GM18498 (cell line): ENCODE measurements at regions not wholly inside any gene's neighbourhood (a gene's known extent, or its start where the extent isn't known, plus 50 kb on each side); places are given as distances from the start of the nearest gene placed in this dataset.
"Not testable (repeated sequence)": the region's sequence is repeated elsewhere in the genome, so short reads cannot be mapped to it uniquely, and the experiment has no call there.

Experiments
- ATAC-seq: cut with Tn5 transposase; IDR thresholded peaks from one replicate; pipeline ENCODE4 v1.9.1; 2021; ENCODE audit warnings: mild to moderate bottlenecking, moderate library complexity; ENCODE audit not compliant: unreplicated experiment

- no peak for ATAC-seq
These were observed 109.9 kb downstream of the TANC2 start for GRCh38 chr17:63075969-63076368.

GRCh38 chr17:63078707-63079106 is 112.7 kb downstream of the TANC2 start:
- ATAC-seq: no peak

DNA sequence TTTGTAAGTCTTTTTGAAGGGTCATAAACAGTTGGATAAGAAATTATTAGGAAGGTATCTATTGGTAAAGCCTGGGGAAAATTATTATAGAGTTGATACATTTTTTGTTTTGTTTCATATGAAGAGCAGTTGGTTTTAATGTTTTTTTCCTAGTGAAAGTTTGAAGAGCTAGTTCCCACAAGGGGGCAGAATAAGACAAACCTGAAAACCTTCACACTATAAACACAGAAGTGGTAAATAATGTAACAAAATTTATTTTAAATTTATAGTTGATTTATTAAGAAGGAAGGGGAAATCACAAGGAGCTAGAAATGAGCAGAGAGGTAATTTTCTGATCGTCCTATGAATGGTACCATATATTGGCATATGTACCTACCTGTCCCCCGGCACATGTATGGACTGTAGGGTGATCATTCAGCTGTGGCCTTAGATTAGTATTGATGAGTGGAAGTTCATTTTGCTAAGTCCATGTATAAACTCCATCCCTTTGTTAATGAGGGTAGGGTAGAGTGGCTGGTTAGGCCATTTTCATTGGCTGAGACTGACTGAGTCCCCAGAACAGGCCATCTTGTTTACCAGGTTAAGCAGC is 116.3 kb downstream of the TANC2 start:
- no peak for ATAC-seq

- no peak for ATAC-seq
These were observed 116.9 kb downstream of the TANC2 start for GRCh38 chr17:63082952-63083351.

DNA sequence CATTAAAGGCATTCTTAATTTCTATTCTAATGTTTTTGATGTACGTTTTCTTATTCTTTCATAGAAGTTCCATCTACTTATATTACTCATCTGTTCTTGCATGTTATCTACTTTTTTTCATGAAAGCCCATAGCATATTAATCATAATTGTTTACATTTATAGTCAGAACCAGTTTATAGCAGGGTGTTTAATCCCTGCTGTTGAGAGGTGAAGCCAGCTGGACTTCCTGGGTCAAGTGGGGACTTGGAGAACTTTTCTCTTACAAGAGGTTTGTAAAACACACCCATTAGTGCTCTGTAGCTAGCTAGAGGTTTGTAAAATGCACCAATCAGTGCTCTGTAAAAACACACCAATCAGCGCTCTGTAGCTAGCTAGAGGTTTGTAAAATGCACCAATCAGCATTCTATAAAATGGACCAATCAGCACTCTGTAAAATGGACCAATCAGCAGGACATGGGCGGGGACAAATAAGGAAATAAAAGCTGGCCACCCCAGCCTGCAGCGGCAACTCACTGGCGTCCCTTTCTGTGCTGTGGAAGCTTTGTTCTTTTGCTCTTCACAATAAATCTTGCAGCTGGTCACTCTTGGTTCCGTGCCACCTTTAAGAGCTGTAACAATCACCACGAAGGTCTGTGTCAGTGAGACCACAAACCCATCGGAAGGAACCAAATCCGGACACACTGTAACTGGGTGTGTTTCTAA is 120.6 kb downstream of the TANC2 start:
- ATAC-seq: no peak

DNA sequence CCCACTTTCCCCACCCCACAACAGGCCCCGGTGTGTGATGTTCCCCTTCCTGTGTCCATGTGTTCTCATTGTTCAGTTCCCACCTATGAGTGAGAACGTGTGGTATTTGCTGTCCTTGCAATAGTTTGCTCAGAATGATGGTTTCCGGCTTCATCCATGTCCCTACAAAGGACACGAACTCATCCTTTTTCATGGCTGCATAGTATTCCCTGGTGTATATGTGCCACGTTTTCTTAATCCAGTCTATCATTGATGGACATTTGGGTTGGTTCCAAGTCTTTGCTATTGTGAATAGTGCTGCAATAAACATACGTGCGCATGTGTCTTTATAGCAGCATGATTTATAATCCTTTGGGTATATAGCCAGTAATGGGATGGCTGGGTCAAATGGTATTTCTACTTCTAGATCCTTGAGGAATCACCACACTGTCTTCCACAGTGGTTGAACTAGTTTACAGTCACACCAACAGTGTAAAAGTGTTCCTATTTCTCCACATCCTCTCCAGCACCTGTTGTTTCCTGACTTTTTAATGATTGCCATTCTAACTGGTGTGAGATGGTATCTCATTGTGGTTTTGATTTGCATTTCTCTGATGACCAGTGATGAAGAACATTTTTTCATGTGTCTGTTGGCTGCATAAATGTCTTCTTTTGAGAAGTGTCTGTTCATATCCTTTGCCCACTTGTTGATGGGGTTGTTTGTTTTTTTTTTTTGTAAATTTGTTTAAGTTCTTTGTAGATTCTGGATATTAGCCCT is 124.5 kb downstream of the TANC2 start:
- not testable (repeated sequence) for ATAC-seq

DNA sequence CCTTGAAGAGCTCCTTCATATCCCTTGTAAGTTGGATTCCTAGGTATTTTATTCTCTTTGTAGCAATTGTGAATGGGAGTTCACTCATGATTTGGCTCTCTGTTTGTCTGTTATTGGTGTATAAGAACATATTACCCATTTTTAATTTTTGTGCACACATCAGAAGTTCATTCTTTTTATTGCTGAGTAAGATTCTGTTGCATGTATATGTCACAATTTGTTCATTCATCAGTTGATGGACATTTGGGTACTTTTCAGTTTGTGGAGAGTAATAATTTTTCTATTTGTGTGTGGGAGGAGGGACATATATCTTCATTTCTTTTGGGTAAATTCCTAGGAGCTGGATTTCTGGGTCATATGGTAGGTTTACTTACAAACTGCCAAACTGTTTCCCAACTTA is 125.9 kb downstream of the TANC2 start:
- ATAC-seq: not testable (repeated sequence)

- ATAC-seq: no peak
These were observed 128.6 kb downstream of the TANC2 start for GRCh38 chr17:63094631-63095030.

DNA sequence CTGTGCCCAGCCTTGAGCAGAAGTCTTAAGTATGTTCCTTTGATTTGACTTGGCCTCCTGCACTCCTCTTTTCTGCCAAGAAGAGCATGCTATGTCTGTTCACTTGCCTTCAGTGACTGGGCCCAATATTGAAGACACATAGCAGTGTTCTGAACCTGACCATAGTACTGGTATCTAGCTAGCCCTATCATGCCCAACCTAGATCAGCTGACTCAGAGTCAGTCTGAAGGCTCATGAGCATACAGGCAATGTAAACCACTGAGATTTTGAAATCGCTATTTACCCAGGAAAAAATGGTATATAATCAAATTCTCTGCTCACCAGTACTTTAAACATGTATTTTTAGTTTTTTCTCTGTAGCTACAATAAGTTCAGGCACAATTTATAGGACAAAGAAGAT is 129.4 kb downstream of the TANC2 start:
- ATAC-seq: no peak

- ATAC-seq: no peak
These were observed 129.8 kb downstream of the TANC2 start for GRCh38 chr17:63095879-63096278.

DNA sequence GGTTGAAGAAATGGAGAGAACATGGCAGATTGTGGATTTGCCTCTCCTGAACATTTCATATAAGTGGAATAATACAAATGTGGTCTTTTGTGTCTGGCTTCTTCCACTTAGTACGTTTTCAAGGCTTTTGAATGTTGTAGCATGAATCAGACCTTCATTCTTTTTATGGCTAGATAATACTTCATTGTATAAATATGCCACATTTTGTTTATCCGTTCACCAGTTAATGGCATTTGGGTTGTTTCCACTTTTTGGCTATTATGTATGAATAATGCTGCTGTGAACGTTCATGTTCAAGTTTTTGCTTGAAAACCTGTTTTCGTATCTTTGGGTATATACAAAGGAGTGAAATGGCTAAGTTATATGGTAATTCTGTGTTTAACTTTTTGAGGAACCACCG is 130.4 kb downstream of the TANC2 start:
- no peak for ATAC-seq

DNA sequence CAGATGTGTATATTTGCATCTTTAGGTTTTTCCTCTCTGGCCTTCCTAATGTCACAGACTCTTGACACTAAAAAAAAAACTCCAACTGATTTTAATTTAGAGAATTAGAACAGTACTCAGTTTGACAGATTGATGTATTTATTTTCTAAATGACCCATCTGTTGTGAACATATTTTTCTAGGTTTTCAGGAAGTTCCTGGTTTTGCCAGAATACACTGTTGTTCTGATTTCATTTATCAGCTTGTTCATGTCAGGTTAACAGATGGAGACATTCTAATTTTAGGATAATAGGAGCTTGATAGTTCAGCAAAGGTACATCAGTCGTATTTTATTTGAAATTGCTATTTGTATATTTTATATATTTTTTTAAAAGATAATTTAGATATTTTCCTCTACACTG is 133.4 kb downstream of the TANC2 start:
- ATAC-seq: no peak

DNA sequence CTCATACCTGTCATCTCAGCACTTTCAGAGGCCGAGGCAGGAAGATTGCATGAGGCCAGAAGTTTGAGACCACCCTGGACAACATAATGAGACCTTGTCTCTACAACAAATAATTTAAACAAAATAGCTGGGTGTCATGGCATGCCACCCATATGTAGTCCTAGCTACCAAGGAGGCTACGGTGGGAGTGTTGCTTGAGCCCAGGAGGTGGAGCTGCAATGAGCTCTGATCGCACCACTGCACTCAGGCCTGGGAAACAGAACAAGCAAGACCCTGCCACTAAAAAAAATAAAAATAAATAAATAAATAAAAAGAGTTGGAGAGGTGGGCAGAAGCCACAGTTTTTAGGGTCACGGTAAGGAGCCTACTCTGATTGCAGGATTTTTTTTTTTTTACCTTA is 136.0 kb downstream of the TANC2 start:
- no peak for ATAC-seq

DNA sequence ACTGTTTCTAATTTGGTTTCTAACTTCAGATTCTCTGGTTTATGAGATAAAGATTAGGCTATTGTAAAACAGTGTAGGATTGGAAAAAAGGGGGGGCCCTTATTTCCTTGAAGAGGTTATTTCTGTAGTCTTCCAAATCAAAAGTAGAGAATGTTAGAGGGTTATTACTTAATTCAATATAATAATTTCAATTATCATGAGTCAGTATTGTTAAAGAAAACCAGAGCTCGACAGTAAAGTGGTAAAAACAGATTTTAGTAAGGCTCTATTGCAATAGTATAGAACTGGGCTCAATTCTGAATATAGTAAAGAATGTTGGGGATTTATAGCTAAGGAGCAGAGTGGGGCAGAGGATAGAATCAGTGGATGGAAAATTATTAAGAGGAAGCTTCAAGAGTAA is 140.0 kb downstream of the TANC2 start:
- no peak for ATAC-seq

DNA sequence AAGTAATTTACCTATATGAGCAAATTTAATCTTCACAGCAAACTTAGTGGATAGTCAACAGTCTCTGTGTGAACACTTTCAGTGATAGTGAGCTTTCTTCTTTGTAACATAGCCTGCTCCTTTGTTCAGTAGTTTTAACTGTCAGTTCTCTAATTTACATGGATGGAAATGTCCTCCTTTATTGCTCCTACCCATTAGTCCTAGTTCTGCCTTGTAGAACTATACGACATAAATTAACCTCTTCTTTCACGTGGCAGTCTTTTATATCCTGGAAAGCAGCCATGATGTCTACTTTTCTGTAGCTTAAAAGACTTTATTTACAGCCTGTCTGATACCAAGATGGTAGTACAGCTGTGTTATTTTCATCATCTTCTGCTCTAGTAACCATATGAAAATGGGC is 143.6 kb downstream of the TANC2 start:
- ATAC-seq: no peak

DNA sequence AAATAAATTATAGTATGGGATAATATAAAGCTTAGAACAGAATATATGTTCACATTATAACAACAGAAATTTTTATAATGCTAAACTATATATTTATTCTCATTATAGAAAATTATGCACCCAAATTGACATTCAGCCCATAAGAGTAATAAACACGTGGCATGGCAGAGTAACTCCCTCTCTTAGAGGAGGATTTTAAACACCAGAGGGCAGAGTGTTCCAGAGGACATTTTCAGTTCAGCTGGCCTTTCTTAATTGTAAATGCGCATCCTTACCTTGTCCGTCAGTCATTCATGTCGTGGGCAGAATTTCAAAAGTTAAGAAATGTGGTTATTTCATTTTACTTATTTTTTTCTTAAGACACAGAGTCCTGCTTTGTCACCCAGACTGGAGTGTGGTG is 147.1 kb downstream of the TANC2 start:
- ATAC-seq: no peak

- no peak for ATAC-seq
These were observed 150.2 kb downstream of the TANC2 start for GRCh38 chr17:63116228-63116627.

DNA sequence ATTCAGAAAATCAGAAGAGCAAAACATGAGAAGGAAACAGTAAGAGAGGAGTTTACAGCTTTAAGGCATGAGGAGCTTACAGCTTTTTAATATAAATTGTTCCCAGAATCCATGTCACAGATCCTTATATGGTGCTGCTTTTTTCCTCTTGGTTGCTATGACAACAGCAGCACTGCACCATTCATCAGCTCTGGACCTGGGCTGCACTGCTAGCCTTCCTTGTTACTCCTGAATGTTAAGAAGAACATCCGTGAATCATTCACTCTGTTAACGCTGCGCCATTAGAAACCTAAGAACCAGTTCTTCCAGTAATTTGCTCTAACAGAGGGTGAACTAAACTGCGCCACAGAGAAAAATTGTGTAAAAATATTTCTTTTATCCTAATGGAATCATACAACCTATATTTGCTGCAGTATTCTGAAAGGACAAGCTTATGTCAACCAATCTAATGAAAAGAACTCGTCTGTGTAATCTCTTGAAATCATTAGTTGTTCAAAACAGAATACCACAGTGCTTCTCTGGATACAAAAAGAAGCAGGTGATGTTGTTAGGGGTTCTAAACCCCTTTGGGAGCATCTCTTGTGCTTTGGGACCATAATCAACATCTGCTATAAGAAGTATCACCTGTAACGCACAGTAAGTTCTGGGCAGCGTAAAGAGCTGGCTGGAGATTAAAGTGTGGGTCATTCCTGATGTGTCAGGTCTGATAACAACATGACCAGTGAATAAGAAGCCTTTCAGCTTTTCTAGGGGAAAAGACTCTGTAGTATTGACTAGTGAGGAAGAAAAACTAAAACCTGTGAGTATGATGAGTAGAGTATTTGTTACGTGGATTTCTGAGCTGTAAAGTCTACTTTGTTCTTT is 151.2 kb downstream of the TANC2 start:
- ATAC-seq: no peak

GRCh38 chr17:63120406-63120805 is 154.4 kb downstream of the TANC2 start:
- no peak for ATAC-seq

DNA sequence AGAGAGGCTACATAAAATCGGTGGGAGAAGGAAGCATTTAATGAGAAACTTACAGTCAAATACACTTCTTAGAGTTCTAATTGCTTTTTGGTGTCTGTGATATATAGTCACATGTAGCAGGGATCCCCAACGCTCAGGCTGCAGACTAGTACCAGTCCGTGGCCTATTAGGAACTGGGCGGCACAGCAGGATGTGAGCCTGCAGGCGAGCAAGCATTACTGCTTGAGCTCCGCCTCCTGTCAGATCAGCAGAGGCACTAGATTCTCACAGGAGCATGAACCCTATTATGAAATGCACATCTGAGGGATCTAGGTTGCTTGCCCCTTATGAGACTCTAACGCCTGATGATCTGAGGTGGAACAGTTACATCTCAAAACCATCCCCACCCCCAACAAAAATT is 158.5 kb downstream of the TANC2 start:
- no peak for ATAC-seq

- no peak for ATAC-seq
These were observed 158.9 kb downstream of the TANC2 start for GRCh38 chr17:63124958-63125357.
